ENCODE measurements at regions not wholly inside any gene's neighbourhood (a gene's known extent, or its start where the extent isn't known, plus 50 kb on each side); places are given as distances from the start of the nearest gene placed in this dataset.

DNA sequence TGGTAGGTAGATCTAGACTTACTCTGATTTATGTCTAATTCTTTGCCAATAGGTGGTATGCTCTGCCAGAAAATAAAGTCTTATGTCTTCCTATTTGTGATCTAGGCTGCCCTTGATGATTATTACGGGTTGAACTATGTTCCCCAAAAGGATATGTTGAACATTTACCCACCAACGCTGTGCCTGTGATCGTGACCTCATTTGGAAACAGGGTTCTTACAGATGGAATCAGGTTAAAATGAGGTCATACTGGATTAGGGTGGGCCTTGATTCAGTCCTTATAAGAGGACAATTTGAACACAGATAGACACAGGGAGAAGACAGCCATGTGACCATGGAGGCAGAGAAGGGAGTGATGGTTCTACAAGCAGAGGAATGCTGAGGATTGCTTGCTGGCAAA, 95.1 kb upstream of the BCAR3 start:
- ChIA-PET POLR2A (no interaction called here), CTCF (no interaction called here)
- TF ChIP-seq, protein P1, sequence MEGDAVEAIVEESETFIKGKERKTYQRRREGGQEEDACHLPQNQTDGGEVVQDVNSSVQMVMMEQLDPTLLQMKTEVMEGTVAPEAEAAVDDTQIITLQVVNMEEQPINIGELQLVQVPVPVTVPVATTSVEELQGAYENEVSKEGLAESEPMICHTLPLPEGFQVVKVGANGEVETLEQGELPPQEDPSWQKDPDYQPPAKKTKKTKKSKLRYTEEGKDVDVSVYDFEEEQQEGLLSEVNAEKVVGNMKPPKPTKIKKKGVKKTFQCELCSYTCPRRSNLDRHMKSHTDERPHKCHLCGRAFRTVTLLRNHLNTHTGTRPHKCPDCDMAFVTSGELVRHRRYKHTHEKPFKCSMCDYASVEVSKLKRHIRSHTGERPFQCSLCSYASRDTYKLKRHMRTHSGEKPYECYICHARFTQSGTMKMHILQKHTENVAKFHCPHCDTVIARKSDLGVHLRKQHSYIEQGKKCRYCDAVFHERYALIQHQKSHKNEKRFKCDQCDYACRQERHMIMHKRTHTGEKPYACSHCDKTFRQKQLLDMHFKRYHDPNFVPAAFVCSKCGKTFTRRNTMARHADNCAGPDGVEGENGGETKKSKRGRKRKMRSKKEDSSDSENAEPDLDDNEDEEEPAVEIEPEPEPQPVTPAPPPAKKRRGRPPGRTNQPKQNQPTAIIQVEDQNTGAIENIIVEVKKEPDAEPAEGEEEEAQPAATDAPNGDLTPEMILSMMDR (IDR thresholded peaks at IDR 0.05; ENCODE audit: low read depth, low read length) = no peak
- Histone ChIP-seq H3K9me3 (ENCODE audit: control insufficient read depth, insufficient read depth, low read length) (no peaks in the 10 kb centered on the region), H3K27ac (ENCODE audit: low read depth, low read length) (no peak overlapping the region), H3K4me3 (ENCODE audit: low read depth, low read length) (no peak overlapping the region), H3K27me3 (ENCODE audit: control insufficient read depth, insufficient read depth, low read length) (no peaks in the 10 kb centered on the region)
- no peak for DNase-seq (ENCODE audit: low read depth, low spot score)

DNA sequence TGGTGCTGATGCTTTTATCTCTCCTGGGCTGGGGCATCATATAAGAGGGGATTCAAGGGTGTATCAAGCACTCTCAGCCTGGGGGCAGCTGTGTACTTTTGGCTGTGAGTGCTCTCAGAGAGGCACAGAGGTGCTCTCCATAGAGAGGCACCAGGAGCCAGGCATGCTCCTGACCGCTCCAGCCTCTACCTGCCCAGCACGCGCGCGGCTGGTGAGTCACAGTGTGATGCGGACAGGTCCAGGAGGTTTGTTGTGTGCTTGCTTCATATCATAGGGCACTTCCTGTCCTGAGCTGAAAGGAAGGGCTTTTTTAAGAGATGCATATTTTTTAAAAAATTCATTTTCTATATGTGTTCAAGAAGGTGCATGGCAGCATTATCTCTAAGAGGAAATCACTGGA, 93.6 kb upstream of the BCAR3 start:
- CTCF ChIA-PET = interaction anchor here (0.8 to 1.0 kb wide), 2 partner anchors 10 to 114 kb away, joined by 3 read pairs; no protein-coding TSS in a partner anchor
- no peak for DNase-seq (ENCODE audit: low read depth, low spot score)
- TF ChIP-seq, protein P1 (IDR thresholded peaks at IDR 0.05; ENCODE audit: low read depth, low read length) = no peak

GRCh38 chr1:93774707-93775106, 93.1 kb upstream of the BCAR3 start:
- Histone ChIP-seq H3K4me3 (ENCODE audit: low read depth, low read length) (no peak overlapping the region), H3K27me3 (ENCODE audit: control insufficient read depth, insufficient read depth, low read length) (no peaks in the 10 kb centered on the region), H3K27ac (ENCODE audit: low read depth, low read length) (no peak overlapping the region), H3K9me3 (ENCODE audit: control insufficient read depth, insufficient read depth, low read length) (no peaks in the 10 kb centered on the region)
- TF ChIP-seq, protein P1 (IDR thresholded peaks at IDR 0.05; ENCODE audit: low read depth, low read length) = no peak
- ChIA-PET CTCF (interaction anchor here (0.8 to 1.0 kb wide), 2 partner anchors 11 to 114 kb away, joined by 3 read pairs; no protein-coding TSS in a partner anchor), POLR2A (interaction anchor here (0.7 to 0.9 kb wide), 2 partner anchors 20 to 52 kb away, joined by 5 to 8 read pairs; no protein-coding TSS in a partner anchor)
- no peak for DNase-seq (ENCODE audit: low read depth, low spot score)

More for the DNA sequence above, 93.6 kb upstream of the BCAR3 start:
- no peak overlapping the region for H3K4me3 ChIP-seq (ENCODE audit: low read depth, low read length)
- H3K27ac ChIP-seq (ENCODE audit: low read depth, low read length) = no peak overlapping the region
- no peaks in the 10 kb centered on the region for H3K27me3 ChIP-seq (ENCODE audit: control insufficient read depth, insufficient read depth, low read length)
- POLR2A ChIA-PET = interaction anchor here (0.9 kb wide), 1 partner anchor 21 kb away, joined by 8 read pairs; no protein-coding TSS in a partner anchor
- no peaks in the 10 kb centered on the region for H3K9me3 ChIP-seq (ENCODE audit: control insufficient read depth, insufficient read depth, low read length)

- CTCF ChIA-PET = interaction anchor here (0.6 to 1.4 kb wide), 2 partner anchors 23 to 144 kb away, joined by 3 read pairs; no protein-coding TSS in a partner anchor
- POLR2A ChIA-PET = interaction anchor here (0.7 kb wide), 1 partner anchor 8 kb away, joined by 3 read pairs; no protein-coding TSS in a partner anchor
- no peaks in the 10 kb centered on the region for H3K9me3 ChIP-seq (ENCODE audit: control insufficient read depth, insufficient read depth, low read length)
- H3K4me3 ChIP-seq (ENCODE audit: low read depth, low read length) = no peak overlapping the region
- TF ChIP-seq, protein P1 (IDR thresholded peaks at IDR 0.05; ENCODE audit: low read depth, low read length) = no peak
- no peaks in the 10 kb centered on the region for H3K27me3 ChIP-seq (ENCODE audit: control insufficient read depth, insufficient read depth, low read length)
- H3K27ac ChIP-seq (ENCODE audit: low read depth, low read length) = no peak overlapping the region
- no peak for DNase-seq (ENCODE audit: low read depth, low spot score)
Observed at GRCh38 chr1:93773049-93773838, 91.6 kb upstream of the BCAR3 start.

- Histone ChIP-seq H3K27me3 (ENCODE audit: control insufficient read depth, insufficient read depth, low read length) (no peaks in the 10 kb centered on the region), H3K27ac (ENCODE audit: low read depth, low read length) (no peak overlapping the region), H3K4me3 (ENCODE audit: low read depth, low read length) (no peak overlapping the region), H3K9me3 (ENCODE audit: control insufficient read depth, insufficient read depth, low read length) (no peaks in the 10 kb centered on the region)
- CTCF ChIA-PET = no interaction called here
- POLR2A ChIA-PET = no interaction called here
- DNase-seq (ENCODE audit: low read depth, low spot score) = no peak
- TF ChIP-seq, protein P1 (IDR thresholded peaks at IDR 0.05; ENCODE audit: low read depth, low read length) = no peak
Observed at GRCh38 chr1:93771843-93772242, 90.2 kb upstream of the BCAR3 start.

All from AG04450 (cell line).